ENCODE measurements at regions not wholly inside any gene's neighbourhood (a gene's known extent, or its start where the extent isn't known, plus 50 kb on each side); places are given as distances from the start of the nearest gene placed in this dataset.

- Histone ChIP-seq H3K4me3 (ENCODE audit: low read depth, low read length) (no peak overlapping the region), H3K36me3 (ENCODE audit: control insufficient read depth, insufficient read depth, low read length) (no peaks in the 10 kb centered on the region), H3K27me3 (ENCODE audit: control insufficient read depth, insufficient read depth, low read length) (no peaks in the 10 kb centered on the region)
- no peak for DNase-seq (ENCODE audit: low read depth)
- no peak for TF ChIP-seq CTCF (IDR thresholded peaks at IDR 0.05; ENCODE audit: insufficient read depth, low read length, poor library complexity, severe bottlenecking)
These were observed 121.3 kb downstream of the ALDH8A1 start for GRCh38 chr6:134828641-134829040.

- Histone ChIP-seq H3K27me3 (ENCODE audit: control insufficient read depth, insufficient read depth, low read length) (no peaks in the 10 kb centered on the region), H3K36me3 (ENCODE audit: control insufficient read depth, insufficient read depth, low read length) (no peaks in the 10 kb centered on the region), H3K4me3 (ENCODE audit: low read depth, low read length) (no peak overlapping the region)
- no peak for TF ChIP-seq CTCF (IDR thresholded peaks at IDR 0.05; ENCODE audit: insufficient read depth, low read length, poor library complexity, severe bottlenecking)
- DNase-seq (ENCODE audit: low read depth), result no peak
These were observed 122.8 kb downstream of the ALDH8A1 start for GRCh38 chr6:134826889-134827737.

GRCh38 chr6:134823710-134824034 is 126.2 kb downstream of the ALDH8A1 start:
- no peak for TF ChIP-seq CTCF (IDR thresholded peaks at IDR 0.05; ENCODE audit: insufficient read depth, low read length, poor library complexity, severe bottlenecking)
- no peak for DNase-seq (ENCODE audit: low read depth)
- Histone ChIP-seq H3K27me3 (ENCODE audit: control insufficient read depth, insufficient read depth, low read length) (no peaks in the 10 kb centered on the region), H3K36me3 (ENCODE audit: control insufficient read depth, insufficient read depth, low read length) (no peaks in the 10 kb centered on the region), H3K4me3 (ENCODE audit: low read depth, low read length) (no peak overlapping the region)

- peak; percentile 88 for TF ChIP-seq CTCF (IDR thresholded peaks at IDR 0.05; ENCODE audit: insufficient read depth, low read length, poor library complexity, severe bottlenecking)
- no peaks in the 10 kb centered on the region for H3K27me3 ChIP-seq (ENCODE audit: control insufficient read depth, insufficient read depth, low read length)
- H3K4me3 ChIP-seq (ENCODE audit: low read depth, low read length), result no peak overlapping the region
- DNase-seq (ENCODE audit: low read depth), result no peak
- no peaks in the 10 kb centered on the region for H3K36me3 ChIP-seq (ENCODE audit: control insufficient read depth, insufficient read depth, low read length)
These were observed 126.8 kb downstream of the ALDH8A1 start for GRCh38 chr6:134822920-134823709.

GRCh38 chr6:134821928-134822864 is 127.7 kb downstream of the ALDH8A1 start:
- Histone ChIP-seq H3K4me3 (ENCODE audit: low read depth, low read length) (no peak overlapping the region), H3K36me3 (ENCODE audit: control insufficient read depth, insufficient read depth, low read length) (no peaks in the 10 kb centered on the region), H3K27me3 (ENCODE audit: control insufficient read depth, insufficient read depth, low read length) (no peaks in the 10 kb centered on the region)
- DNase-seq (ENCODE audit: low read depth), result no peak
- TF ChIP-seq CTCF (IDR thresholded peaks at IDR 0.05; ENCODE audit: insufficient read depth, low read length, poor library complexity, severe bottlenecking), result no peak
